Subcutaneous abdominal adipose tissue (tissue), 5 donors: ENCODE measurements at regions not wholly inside any gene's neighbourhood (a gene's known extent, or its start where the extent isn't known, plus 50 kb on each side); places are given as distances from the start of the nearest gene placed in this dataset.
"Not testable (repeated sequence)": the region's sequence is repeated elsewhere in the genome, so short reads cannot be mapped to it uniquely, and the experiment has no call there.

Source experiments
- H3K27ac ChIP-seq: one replicate; pipeline ENCODE4 v1.7.0; 2013; ENCODE audit warnings: low read depth, mild to moderate bottlenecking, inconsistent platforms, low read length, moderate library complexity
- H3K27me3 ChIP-seq, 5 donors: one replicate each; pipeline ENCODE4 v1.7.0; 2013; ENCODE audit warnings: low read length in 5 of 5, inconsistent platforms in 1 of 5; ENCODE audit not compliant: control insufficient read depth in 5 of 5, insufficient read depth in 4 of 5
- H3K36me3 ChIP-seq, 5 donors: one replicate each; pipeline ENCODE4 v1.7.0; 2013; ENCODE audit warnings: low read length in 5 of 5; ENCODE audit not compliant: control insufficient read depth in 5 of 5, insufficient read depth in 5 of 5
- H3K4me1 ChIP-seq, 5 donors: one replicate each; pipeline ENCODE4 v1.7.0; 2013; ENCODE audit warnings: low read length in 5 of 5, mild to moderate bottlenecking in 3 of 5, moderate library complexity in 1 of 5; ENCODE audit not compliant: control insufficient read depth in 5 of 5, insufficient read depth in 5 of 5
- H3K4me3 ChIP-seq, 5 donors: one replicate each; pipeline ENCODE4 v1.7.0; 2013; ENCODE audit warnings: low read length in 5 of 5, low read depth in 1 of 5
- H3K9ac ChIP-seq, 5 donors: one replicate each; pipeline ENCODE4 v1.7.0; 2013; ENCODE audit warnings: low read length in 5 of 5, mild to moderate bottlenecking in 4 of 5, moderate library complexity in 3 of 5
- H3K9me3 ChIP-seq, 5 donors: one replicate each; pipeline ENCODE4 v1.7.0; 2013; ENCODE audit warnings: low read length in 5 of 5; ENCODE audit not compliant: control insufficient read depth in 5 of 5
- donor health status: healthy.
- donor health status: healthy.
- donor health status: healthy.
- donor health status: healthy.
- donor health status: healthy.

GRCh38 chr11:67806728-67807235, 132.4 kb upstream of the ALDH3B2 start:
- not testable (repeated sequence) for H3K36me3 ChIP-seq, H3K9ac ChIP-seq, H3K27ac ChIP-seq, H3K27me3 ChIP-seq, H3K9me3 ChIP-seq
- Histone ChIP-seq H3K4me1 (peaks cover 0 to 13% (median 9%) of the 10 kb centered on the region in 5 donors), H3K4me3 (peak overlapping the region in 2 of 5 donors; percentile 57)

- Histone ChIP-seq H3K4me3 (peak overlapping the region; percentile 44 to 67 (median 57)), H3K4me1 (peaks cover 0 to 13% (median 9%) of the 10 kb centered on the region in 5 donors), H3K9ac (peak overlapping the region in 3 of 5 donors; percentile 62 to 73 (median 66))
- not testable (repeated sequence) for H3K27me3 ChIP-seq, H3K36me3 ChIP-seq, H3K9me3 ChIP-seq, H3K27ac ChIP-seq
Measured at GRCh38 chr11:67806183-67806582, 131.8 kb upstream of the ALDH3B2 start.

- peak overlapping the region; percentile 57 to 74 (median 64) for H3K4me3 ChIP-seq
- not testable (repeated sequence) for H3K27ac ChIP-seq, H3K36me3 ChIP-seq, H3K27me3 ChIP-seq, H3K9me3 ChIP-seq
- peak overlapping the region in 3 of 5 donors; percentile 66 to 82 (median 73) for H3K9ac ChIP-seq
- H3K4me1 ChIP-seq = peaks cover 0 to 13% (median 9%) of the 10 kb centered on the region in 5 donors
Measured at GRCh38 chr11:67805253-67806126, 131.1 kb upstream of the ALDH3B2 start.

GRCh38 chr11:67804435-67805252, 130.2 kb upstream of the ALDH3B2 start:
- not testable (repeated sequence) for H3K27ac ChIP-seq, H3K36me3 ChIP-seq, H3K9me3 ChIP-seq, H3K27me3 ChIP-seq
- peaks cover 0 to 13% (median 9%) of the 10 kb centered on the region in 5 donors for H3K4me1 ChIP-seq
- peak overlapping the region in 3 of 5 donors; percentile 58 to 82 (median 66) for H3K9ac ChIP-seq
- peak overlapping the region; percentile 57 to 74 (median 64) for H3K4me3 ChIP-seq

GRCh38 chr11:67803519-67803918, 129.1 kb upstream of the ALDH3B2 start:
- not testable (repeated sequence) for H3K9ac ChIP-seq, H3K9me3 ChIP-seq, H3K27ac ChIP-seq, H3K27me3 ChIP-seq, H3K4me3 ChIP-seq, H3K36me3 ChIP-seq
- H3K4me1 ChIP-seq = peaks cover 0 to 13% (median 9%) of the 10 kb centered on the region in 5 donors

GRCh38 chr11:67803055-67803454, 128.6 kb upstream of the ALDH3B2 start:
- not testable (repeated sequence) for H3K9me3 ChIP-seq, H3K4me3 ChIP-seq, H3K27ac ChIP-seq

GRCh38 chr11:67802623-67803022, 128.2 kb upstream of the ALDH3B2 start:
- not testable (repeated sequence) for H3K27me3 ChIP-seq, H3K9me3 ChIP-seq, H3K4me3 ChIP-seq, H3K9ac ChIP-seq, H3K36me3 ChIP-seq, H3K27ac ChIP-seq
- peaks cover 0 to 13% (median 9%) of the 10 kb centered on the region in 5 donors for H3K4me1 ChIP-seq

More at GRCh38 chr11:67803055-67803454, 128.6 kb upstream of the ALDH3B2 start:
- not testable (repeated sequence) for H3K36me3 ChIP-seq, H3K9ac ChIP-seq, H3K27me3 ChIP-seq
- H3K4me1 ChIP-seq = peaks cover 0 to 13% (median 9%) of the 10 kb centered on the region in 5 donors

- H3K9me3 ChIP-seq, H3K36me3 ChIP-seq, H3K27me3 ChIP-seq, H3K27ac ChIP-seq, H3K4me3 ChIP-seq, H3K9ac ChIP-seq: not testable (repeated sequence)
- H3K4me1 ChIP-seq = peaks cover 0 to 12% (median 9%) of the 10 kb centered on the region in 5 donors
Measured at GRCh38 chr11:67801397-67801796, 127.0 kb upstream of the ALDH3B2 start.

- not testable (repeated sequence) for H3K36me3 ChIP-seq, H3K9ac ChIP-seq, H3K27ac ChIP-seq, H3K27me3 ChIP-seq, H3K4me3 ChIP-seq, H3K4me1 ChIP-seq, H3K9me3 ChIP-seq
Measured at GRCh38 chr11:67800591-67800990, 126.2 kb upstream of the ALDH3B2 start.

- H3K36me3 ChIP-seq, H3K27ac ChIP-seq, H3K9me3 ChIP-seq, H3K4me3 ChIP-seq, H3K9ac ChIP-seq, H3K4me1 ChIP-seq, H3K27me3 ChIP-seq: not testable (repeated sequence)
Measured at GRCh38 chr11:67799808-67800207, 125.4 kb upstream of the ALDH3B2 start.
